HepG2 (cell line): ENCODE measurements at regions not wholly inside any gene's neighbourhood (a gene's known extent, or its start where the extent isn't known, plus 50 kb on each side); places are given as distances from the start of the nearest gene placed in this dataset.

Experiments
- ARNTL ChIP-seq: sonication (generic); formaldehyde crosslinking; IDR thresholded peaks from 2 replicates; pipeline ENCODE4 v1.4.0; 2020; ENCODE audit warnings: mild to moderate bottlenecking, missing genetic modification reagents
- CENPT ChIP-seq: sonication (generic); formaldehyde crosslinking; IDR thresholded peaks from 2 replicates; pipeline ENCODE4 v1.8.0; 2022; ENCODE audit warnings: low read depth, mild to moderate bottlenecking, moderate library complexity, missing genetic modification reagents
- HNF4G ChIP-seq, 2 experiments: sonication (generic) in 1 of 2; formaldehyde crosslinking in 1 of 2; IDR thresholded peaks; 2 replicates each; pipeline versions ENCODE4 v1.4.0 to v1.6.1; 2011 to 2020; ENCODE audit warnings: borderline replicate concordance in 2 of 2, low read depth in 2 of 2, mild to moderate bottlenecking in 2 of 2, low read length in 1 of 2, missing genetic modification reagents in 1 of 2, moderate library complexity in 1 of 2
- KMT2A ChIP-seq: sonication (generic); formaldehyde crosslinking; IDR thresholded peaks from 2 replicates; pipeline ENCODE4 v1.4.0; 2020; ENCODE audit warnings: missing genetic modification reagents
- MXD3 ChIP-seq: IDR thresholded peaks from 2 replicates; pipeline ENCODE4 v1.6.1; 2016; ENCODE audit warnings: mild to moderate bottlenecking, missing biosample characterization, missing genetic modification reagents
- NCOR1 ChIP-seq: fragments of 200-600 bp; sonication (generic); IDR thresholded peaks from 2 replicates; pipeline ENCODE4 v1.7.0; 2017; ENCODE audit warnings: antibody characterized with exemption, low read length, borderline replicate concordance
- RAD21 ChIP-seq: fragments of 450-650 bp; formaldehyde crosslinking; IDR thresholded peaks from 2 replicates; pipeline ENCODE4 v1.5.0; 2020; ENCODE audit warnings: mild to moderate bottlenecking
- RXRB ChIP-seq: IDR thresholded peaks from 2 replicates; pipeline ENCODE4 v1.6.1; 2016; ENCODE audit warnings: borderline replicate concordance, missing genetic modification reagents, missing compliant biosample characterization
- SKI ChIP-seq: fragments of 450-650 bp; IDR thresholded peaks from one replicate; pipeline ENCODE4 v1.6.1; 2018; ENCODE audit warnings: mild to moderate bottlenecking; ENCODE audit not compliant: partially characterized antibody
- TBX3 ChIP-seq: fragments of 450-650 bp; IDR thresholded peaks from 2 replicates; pipeline ENCODE4 v1.6.1; 2017; ENCODE audit warnings: antibody characterized with exemption, mild to moderate bottlenecking, inconsistent platforms, borderline replicate concordance
- ZBTB38 ChIP-seq: sonication (generic); formaldehyde crosslinking; IDR thresholded peaks from 2 replicates; pipeline ENCODE4 v1.5.1; 2020; ENCODE audit warnings: mild to moderate bottlenecking, missing genetic modification reagents
- ZFP90 ChIP-seq: sonication (generic); formaldehyde crosslinking; IDR thresholded peaks from 2 replicates; pipeline ENCODE4 v1.8.0; 2022; ENCODE audit warnings: missing genetic modification reagents, mild to moderate bottlenecking, inconsistent platforms, borderline replicate concordance
- ZNF207 ChIP-seq: fragments of 450-650 bp; IDR thresholded peaks from 2 replicates; pipeline ENCODE4 v1.6.1; 2016; ENCODE audit warnings: antibody characterized with exemption, borderline replicate concordance
- ZNF263 ChIP-seq: sonication (generic); formaldehyde crosslinking; IDR thresholded peaks from 2 replicates; pipeline ENCODE4 v1.4.0; 2020; ENCODE audit warnings: missing genetic modification reagents
- ZNF280D ChIP-seq: sonication (generic); formaldehyde crosslinking; IDR thresholded peaks from 2 replicates; pipeline ENCODE4 v1.5.1; 2020; ENCODE audit warnings: mild to moderate bottlenecking, missing genetic modification reagents
- ZNF512B ChIP-seq: sonication (generic); formaldehyde crosslinking; IDR thresholded peaks from 2 replicates; pipeline ENCODE4 v1.5.1; 2020; ENCODE audit warnings: missing genetic modification reagents, mild to moderate bottlenecking, borderline replicate concordance
- ZNF564 ChIP-seq: sonication (generic); formaldehyde crosslinking; IDR thresholded peaks from 2 replicates; pipeline ENCODE4 v1.8.1; 2023; ENCODE audit warnings: mild to moderate bottlenecking, missing genetic modification reagents
- ZNF7 ChIP-seq: IDR thresholded peaks from 2 replicates; pipeline ENCODE4 v1.6.1; 2016; ENCODE audit warnings: missing biosample characterization, missing genetic modification reagents
- ZNF724P ChIP-seq: sonication (generic); formaldehyde crosslinking; IDR thresholded peaks from 2 replicates; pipeline ENCODE4 v1.8.0; 2022; ENCODE audit warnings: missing genetic modification reagents, borderline replicate concordance
- ZNF747 ChIP-seq: sonication (generic); formaldehyde crosslinking; IDR thresholded peaks from 2 replicates; pipeline ENCODE4 v1.8.1; 2023; ENCODE audit warnings: missing genetic modification reagents, mild to moderate bottlenecking, borderline replicate concordance
- ZNF761 ChIP-seq: sonication (generic); formaldehyde crosslinking; conservative IDR thresholded peaks from 2 replicates; pipeline ENCODE4 v1.4.0; 2020; ENCODE audit warnings: mild to moderate bottlenecking, missing genetic modification reagents
- ZNF891 ChIP-seq: sonication (generic); formaldehyde crosslinking; IDR thresholded peaks from 2 replicates; pipeline ENCODE4 v1.5.0; 2020; ENCODE audit warnings: mild to moderate bottlenecking, missing genetic modification reagents

GRCh38 chr9:129442803-129443511 is 177.9 kb downstream of the C9orf50 start (continued):
- no peak for TF ChIP-seq ZNF280D (CRISPR knock-in tag)
- TF ChIP-seq CENPT (CRISPR knock-in tag), result no peak
- no peak for TF ChIP-seq ZNF891 (CRISPR knock-in tag)
- peak; percentile 86 for TF ChIP-seq NCOR1
- TF ChIP-seq ZNF564, result peak; percentile 50; the same call in 1 of the 2 replicates
- TF ChIP-seq ZNF724P (CRISPR knock-in tag), result no peak; the same call in 1 of the 2 replicates
- peak; percentile 97; the same call in 1 of the 2 replicates for TF ChIP-seq ZNF512B (CRISPR knock-in tag)
- peak; percentile 85 for TF ChIP-seq HNF4G (IDR thresholded peaks at IDR 0.05; ENCODE audit: borderline replicate concordance, low read depth, low read length)
- peak; percentile 95; the same call in 1 of the 2 replicates for TF ChIP-seq HNF4G (CRISPR knock-in tag; IDR thresholded peaks at IDR 0.05; ENCODE audit: borderline replicate concordance, low read depth)
- TF ChIP-seq KMT2A, result no peak
- no peak for TF ChIP-seq ZNF207
- peak; percentile 99 for TF ChIP-seq ARNTL (CRISPR knock-in tag)
- peak; percentile 73; the same call in 1 of the 2 replicates for TF ChIP-seq RXRB (CRISPR knock-in tag)
- 0 out of 2 replicates have a peak, but pooled peaks have one; percentile 51 for TF ChIP-seq ZBTB38
- TF ChIP-seq SKI, result peak; percentile 25
- TF ChIP-seq ZNF747, result no peak
- TF ChIP-seq TBX3, result 0 out of 2 replicates have a peak, but pooled peaks have one; percentile 16
- no peak for TF ChIP-seq RAD21 (CRISPR knock-in tag)
- peak; percentile 50; the same call in 1 of the 2 replicates for TF ChIP-seq MXD3
- TF ChIP-seq ZFP90 (CRISPR knock-in tag), result peak; percentile 61; the same call in 1 of the 2 replicates
- peak; percentile 47; the same call in 1 of the 2 replicates for TF ChIP-seq ZNF7 (CRISPR knock-in tag)
- 0 out of 2 replicates have a peak, but pooled peaks have one; percentile 62 for TF ChIP-seq ZNF761 (CRISPR knock-in tag)
- peak; percentile 100 for TF ChIP-seq ZNF263
